HL-60 (cell line): ENCODE measurements at regions not wholly inside any gene's neighbourhood (a gene's known extent, or its start where the extent isn't known, plus 50 kb on each side); places are given as distances from the start of the nearest gene placed in this dataset.
"Not testable (repeated sequence)": the region's sequence is repeated elsewhere in the genome, so short reads cannot be mapped to it uniquely, and the experiment has no call there.

Source experiments
- CTCF ChIP-seq: IDR thresholded peaks from one replicate; pipeline ENCODE4 v1.5.1; 2011; ENCODE audit warnings: low read length, control low read depth, inconsistent platforms; ENCODE audit not compliant: insufficient read depth
- GABPA ChIP-seq: IDR thresholded peaks from 2 replicates; pipeline ENCODE4 v1.6.1; 2012; ENCODE audit warnings: low read depth
- POLR2AphosphoS5 ChIP-seq: IDR thresholded peaks from 2 replicates; pipeline ENCODE4 v1.6.1; 2012; ENCODE audit warnings: low read depth
- TF ChIP-seq, protein P1 (sequence below): IDR thresholded peaks from 2 replicates; pipeline ENCODE4 v1.6.1; 2012; ENCODE audit warnings: low read depth; ENCODE audit not compliant: insufficient replicate concordance

DNA sequence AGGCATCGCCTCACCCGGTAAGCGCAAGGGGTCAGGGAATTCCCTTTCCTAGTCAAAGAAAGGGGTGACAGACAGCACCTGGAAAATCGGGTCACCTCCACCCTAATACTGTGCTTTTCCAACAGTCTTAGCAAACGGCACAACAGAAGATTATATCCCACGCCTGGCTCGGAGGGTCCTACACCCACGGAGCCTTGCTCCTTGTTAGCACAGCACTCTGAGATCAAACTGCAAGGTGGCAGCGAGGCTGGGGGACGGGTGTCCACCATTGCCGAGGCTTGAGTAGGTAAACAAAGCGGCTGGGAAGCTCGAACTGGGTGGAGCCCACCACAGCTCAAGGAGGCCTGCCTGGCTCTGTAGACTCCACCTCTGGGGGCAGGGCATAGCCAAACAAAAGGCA lies 315.6 kb downstream of the LTN1 start:
- TF ChIP-seq CTCF, GABPA, POLR2AphosphoS5: not testable (repeated sequence)
- TF ChIP-seq, protein P1, sequence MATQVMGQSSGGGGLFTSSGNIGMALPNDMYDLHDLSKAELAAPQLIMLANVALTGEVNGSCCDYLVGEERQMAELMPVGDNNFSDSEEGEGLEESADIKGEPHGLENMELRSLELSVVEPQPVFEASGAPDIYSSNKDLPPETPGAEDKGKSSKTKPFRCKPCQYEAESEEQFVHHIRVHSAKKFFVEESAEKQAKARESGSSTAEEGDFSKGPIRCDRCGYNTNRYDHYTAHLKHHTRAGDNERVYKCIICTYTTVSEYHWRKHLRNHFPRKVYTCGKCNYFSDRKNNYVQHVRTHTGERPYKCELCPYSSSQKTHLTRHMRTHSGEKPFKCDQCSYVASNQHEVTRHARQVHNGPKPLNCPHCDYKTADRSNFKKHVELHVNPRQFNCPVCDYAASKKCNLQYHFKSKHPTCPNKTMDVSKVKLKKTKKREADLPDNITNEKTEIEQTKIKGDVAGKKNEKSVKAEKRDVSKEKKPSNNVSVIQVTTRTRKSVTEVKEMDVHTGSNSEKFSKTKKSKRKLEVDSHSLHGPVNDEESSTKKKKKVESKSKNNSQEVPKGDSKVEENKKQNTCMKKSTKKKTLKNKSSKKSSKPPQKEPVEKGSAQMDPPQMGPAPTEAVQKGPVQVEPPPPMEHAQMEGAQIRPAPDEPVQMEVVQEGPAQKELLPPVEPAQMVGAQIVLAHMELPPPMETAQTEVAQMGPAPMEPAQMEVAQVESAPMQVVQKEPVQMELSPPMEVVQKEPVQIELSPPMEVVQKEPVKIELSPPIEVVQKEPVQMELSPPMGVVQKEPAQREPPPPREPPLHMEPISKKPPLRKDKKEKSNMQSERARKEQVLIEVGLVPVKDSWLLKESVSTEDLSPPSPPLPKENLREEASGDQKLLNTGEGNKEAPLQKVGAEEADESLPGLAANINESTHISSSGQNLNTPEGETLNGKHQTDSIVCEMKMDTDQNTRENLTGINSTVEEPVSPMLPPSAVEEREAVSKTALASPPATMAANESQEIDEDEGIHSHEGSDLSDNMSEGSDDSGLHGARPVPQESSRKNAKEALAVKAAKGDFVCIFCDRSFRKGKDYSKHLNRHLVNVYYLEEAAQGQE: not testable (repeated sequence)
